SIG-M5 (cell line): ENCODE measurements at regions not wholly inside any gene's neighbourhood (a gene's known extent, or its start where the extent isn't known, plus 50 kb on each side); places are given as distances from the start of the nearest gene placed in this dataset.

Experiments used
- DNase-seq: peaks from one replicate; lab custom pipeline; 2025; lab: John Stamatoyannopoulos, UW

DNA sequence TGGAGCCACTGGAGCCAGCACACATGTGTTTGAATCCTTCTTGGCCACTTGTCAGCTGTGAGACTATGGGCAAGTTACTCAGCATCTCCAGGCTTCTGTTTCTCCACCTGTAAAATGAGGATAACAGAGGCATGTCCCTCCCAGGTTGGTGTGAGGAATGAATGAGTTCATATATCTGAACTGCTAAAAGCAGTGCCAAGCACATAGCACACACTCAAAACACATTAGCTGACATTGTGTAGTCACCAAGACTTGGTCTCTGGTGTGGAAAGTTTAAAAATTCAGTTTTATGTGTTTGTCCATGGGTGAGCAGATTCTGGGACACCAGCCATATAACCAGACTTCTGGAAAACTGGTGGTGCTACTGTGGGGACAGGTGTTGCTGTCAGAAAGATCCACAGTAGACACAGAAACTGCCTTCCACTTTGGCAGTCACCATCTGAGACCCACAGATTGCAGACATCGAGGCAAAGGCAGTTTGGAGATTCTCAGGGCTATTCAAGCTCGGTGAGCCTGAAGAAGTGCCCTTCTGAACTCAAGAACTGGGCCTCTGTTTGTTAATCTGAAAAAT lies 115.8 kb downstream of the MRPL14 start:
- no peak for DNase-seq

- peak; percentile 4 for DNase-seq
Observed at GRCh38 chr6:44010411-44011349, 116.6 kb downstream of the MRPL14 start.

DNA sequence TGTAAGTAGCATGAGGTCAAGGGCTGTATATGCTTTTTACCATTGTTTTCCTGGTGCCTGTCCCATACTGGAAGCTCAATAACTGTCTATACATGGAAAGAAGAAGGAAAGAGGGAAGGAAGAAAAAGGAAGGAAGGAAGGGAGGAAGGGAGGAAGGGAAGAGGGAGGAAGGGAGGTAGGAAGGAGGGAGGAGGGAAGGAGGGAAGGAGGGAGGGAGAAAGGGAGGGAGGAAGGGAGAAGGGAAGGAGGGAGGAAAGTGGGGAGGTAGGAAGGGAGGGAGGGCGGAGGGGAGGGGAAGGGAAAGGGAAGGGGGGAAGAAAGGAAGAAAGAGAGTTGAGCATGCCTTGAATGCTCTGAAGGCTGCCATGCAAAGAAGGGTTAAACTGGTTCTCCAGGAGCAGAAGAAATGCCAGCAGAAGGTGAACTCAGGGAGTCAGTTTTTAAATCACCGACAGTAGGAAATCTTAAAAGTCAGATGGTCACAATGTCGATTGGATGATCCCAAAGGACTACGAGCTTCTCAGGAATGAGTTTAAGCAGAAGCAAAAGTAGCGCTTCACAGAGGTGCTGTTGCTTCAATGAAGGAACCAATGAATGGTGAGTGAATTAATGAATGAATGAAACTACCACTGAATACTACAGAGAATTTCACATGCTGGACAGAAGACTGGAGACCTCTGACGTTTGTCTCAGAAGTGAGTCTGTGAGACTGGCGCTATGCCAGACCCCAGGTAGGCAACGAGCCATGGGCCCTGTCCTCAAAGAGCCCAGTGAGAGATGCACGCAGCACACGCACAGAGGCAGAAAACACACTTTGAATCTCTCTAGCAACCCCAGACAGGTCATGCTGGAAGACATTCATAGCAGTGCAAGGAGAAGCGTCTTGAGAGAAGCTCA lies 117.6 kb downstream of the MRPL14 start:
- no peak for DNase-seq

DNA sequence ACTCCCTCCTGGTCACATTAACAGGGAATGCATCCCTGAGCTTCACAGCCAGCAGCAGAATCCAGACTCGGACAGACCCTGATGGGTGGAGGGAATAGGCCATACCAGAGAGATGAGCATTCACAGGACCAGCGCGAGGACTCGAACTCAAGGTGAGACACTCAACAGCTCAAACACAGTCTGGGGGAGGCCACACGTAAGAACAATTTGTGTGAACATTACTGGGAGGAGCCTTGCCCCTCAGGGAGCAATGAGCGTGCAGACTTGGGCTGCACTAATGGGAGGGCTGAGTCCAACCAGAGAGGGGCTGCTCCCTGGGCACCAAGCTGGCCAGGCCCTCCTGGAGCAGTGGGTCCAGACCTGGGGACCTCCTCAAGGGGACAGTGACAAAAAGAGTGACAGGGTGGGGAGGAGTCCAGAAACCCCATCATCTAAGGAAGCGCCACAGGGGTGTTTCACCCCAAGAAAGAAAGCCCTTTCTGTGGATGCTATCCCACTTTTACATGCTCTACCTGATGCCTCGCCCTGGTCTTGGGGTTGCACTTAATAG lies 118.4 kb downstream of the MRPL14 start:
- DNase-seq = no peak

DNA sequence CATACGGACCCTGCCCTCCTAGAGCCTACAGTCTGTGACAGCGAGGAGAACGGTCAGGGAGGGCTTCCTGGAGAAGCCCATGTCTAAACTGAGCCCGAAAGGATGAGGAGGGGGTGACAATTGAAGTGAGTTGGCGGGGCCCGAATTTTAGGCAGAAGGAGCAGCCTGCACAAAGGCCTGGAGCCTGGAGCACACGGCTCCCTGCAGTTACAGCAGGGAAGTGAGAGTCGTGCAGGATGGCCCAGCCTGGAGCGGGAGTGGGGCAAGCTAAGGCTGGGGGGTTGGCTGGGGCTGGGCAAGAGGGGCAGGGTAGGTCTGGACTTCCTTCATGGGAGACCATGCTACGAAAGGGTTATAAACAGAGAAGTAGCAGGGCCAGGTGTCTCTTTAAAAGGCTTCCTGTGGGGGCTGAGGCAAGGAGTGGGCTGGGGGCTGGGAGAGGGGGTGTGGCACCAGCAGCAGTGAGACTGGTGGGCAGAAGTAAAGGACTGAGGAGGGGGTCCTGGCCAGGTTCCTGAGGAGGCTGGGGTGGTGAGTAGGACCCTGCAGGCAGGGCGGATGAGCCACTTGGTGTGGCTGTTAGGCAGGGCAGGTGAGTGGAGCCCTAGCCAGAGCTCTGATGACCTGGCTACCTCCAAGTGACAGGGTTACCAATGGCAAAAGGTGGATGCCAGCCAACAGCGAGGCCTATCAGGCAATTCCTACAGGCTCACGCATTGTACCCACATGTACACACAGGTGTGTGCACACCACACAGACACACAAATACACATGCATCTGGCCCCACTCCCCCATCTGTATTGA lies 119.2 kb downstream of the MRPL14 start:
- no peak for DNase-seq

- no peak for DNase-seq
Observed at GRCh38 chr6:44006872-44007303, 120.4 kb downstream of the MRPL14 start.

DNA sequence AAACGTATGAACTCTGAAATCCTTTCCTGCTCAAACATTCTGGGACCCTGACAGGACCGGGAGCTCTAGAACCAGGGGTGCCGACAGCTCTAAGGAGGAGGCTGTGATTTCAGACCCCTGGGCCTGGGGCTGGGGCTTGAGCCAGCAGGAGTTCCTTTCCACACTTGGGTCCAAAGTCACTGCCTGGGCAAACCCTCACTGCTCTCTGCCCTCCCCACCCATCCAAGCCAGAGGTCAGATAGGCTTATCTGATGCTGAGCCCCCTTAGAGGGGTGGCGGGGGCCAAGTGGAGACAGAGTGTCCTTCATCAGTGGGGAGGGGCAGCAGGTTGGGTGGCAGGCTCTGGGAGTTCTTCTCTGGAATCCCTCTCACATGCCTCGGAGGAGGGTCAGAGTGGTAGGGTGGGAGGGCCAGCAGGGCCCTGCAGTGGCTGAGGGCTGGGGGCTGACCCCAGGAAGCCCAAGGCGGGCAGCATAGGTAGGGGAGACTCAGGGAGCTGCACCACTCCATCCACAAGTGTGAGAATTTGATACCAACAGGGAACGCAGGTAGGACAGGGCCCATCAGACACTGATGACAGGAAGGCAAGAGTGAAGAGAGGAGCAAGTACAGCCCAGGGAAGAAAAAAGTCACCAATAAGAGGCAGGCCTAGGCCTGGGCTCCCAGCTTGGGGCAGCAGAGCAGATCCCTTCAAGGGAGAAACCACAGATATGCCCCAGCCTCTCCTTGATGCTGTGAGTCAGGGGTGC lies 121.0 kb downstream of the MRPL14 start:
- no peak for DNase-seq

DNA sequence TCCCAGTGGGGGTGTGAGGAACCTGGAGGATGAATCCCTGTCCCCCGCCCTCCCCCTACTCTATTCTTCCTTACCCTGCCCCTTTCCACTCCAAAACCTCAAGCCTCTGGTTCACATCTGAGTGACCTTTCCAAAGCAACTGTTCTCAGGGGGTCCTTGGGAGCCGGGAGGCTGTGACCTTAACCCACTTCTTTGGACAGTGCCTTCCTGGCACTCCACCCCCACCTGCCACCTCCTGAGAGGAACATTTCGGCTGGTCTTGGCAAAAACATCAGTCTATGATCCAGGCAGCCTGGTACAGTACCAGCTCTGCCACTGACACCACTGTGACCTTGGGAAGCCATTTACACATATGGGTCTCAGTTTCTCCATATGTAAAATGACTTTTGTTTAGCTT lies 121.7 kb downstream of the MRPL14 start:
- DNase-seq = no peak

DNA sequence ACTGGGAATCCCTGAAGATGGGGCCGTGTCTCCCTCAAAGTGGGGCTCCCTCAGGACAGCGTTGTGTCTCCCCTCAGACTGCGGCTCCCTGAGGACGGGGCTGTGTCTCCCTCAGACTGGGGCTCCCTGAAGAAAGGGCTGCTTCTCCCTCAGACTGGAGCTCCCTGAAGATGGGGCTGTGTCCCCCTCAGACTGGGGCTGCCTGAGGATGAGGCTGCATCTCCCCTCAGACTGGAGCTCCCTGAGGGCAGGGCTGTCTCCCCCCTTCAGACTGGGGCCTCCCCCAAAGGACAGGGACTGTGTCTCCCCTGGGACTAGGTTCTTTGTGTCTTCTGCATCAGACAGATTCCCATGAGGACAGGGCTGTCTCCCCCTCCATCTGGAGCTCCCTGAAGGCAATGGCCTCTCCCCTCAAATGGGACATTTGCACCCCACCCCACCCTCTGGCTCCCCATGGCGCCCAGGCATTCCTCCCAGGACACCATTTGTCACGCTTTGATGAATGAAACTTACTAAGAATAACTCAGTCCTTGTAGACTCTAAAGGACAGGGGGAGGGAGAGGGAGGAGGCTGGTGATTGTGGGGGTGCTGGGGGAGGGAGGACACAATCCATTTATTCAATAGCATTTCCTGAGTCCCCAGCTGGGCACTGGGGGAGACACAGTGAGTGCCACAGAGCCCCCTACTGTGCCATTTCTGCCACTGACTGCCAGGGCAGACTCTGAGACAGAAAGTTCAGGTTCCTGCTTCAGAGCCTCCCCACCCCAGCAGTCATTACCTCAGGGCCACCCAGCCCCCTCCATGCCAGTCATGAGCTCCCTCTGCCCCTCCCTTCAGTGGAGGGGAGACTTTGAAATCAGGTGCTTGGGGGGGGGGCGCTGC lies 122.4 kb downstream of the MRPL14 start:
- DNase-seq = no peak

- DNase-seq = no peak
Observed at GRCh38 chr6:44004136-44004535, 123.1 kb downstream of the MRPL14 start.

- no peak for DNase-seq
Observed at GRCh38 chr6:44003345-44004061, 123.7 kb downstream of the MRPL14 start.

DNA sequence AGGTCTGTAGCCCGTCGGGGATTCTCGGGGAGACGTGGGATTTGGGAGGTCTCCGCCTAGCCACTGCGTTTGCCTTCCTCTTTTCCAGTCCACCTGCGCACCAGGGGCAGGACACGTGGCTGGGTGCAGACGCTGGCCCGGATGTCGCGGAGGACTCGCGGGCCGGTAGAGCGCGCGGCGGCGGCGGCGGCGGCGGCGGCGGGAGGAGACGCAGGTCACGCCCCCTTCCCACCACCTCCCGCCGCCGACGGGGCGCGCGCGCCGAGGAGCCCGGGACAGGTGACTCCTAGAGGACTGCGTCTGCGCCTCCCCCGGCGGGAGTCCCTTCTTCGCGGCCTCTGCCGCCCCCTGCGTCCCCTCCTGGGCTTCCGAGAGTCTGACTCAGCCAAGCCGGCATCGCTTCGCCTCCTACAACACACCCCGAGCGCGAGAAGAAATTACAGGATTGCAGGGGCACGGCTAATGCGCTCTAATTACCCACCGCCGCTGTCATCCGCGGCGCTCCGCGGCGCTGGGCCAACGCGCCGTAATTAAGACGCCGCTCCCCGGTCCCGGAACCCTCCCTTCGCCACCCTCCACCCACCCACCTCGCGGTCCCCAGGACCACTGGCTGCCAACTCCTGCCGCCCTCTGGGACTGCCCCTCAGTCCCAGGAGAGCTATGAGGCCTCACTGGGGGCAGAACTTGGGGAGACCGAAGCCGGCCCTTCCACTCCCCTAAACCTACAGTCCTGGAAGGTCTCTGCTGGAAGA lies 124.5 kb downstream of the MRPL14 start:
- DNase-seq = no peak

- no peak for DNase-seq
Observed at GRCh38 chr6:44002067-44002592, 125.1 kb downstream of the MRPL14 start.

DNA sequence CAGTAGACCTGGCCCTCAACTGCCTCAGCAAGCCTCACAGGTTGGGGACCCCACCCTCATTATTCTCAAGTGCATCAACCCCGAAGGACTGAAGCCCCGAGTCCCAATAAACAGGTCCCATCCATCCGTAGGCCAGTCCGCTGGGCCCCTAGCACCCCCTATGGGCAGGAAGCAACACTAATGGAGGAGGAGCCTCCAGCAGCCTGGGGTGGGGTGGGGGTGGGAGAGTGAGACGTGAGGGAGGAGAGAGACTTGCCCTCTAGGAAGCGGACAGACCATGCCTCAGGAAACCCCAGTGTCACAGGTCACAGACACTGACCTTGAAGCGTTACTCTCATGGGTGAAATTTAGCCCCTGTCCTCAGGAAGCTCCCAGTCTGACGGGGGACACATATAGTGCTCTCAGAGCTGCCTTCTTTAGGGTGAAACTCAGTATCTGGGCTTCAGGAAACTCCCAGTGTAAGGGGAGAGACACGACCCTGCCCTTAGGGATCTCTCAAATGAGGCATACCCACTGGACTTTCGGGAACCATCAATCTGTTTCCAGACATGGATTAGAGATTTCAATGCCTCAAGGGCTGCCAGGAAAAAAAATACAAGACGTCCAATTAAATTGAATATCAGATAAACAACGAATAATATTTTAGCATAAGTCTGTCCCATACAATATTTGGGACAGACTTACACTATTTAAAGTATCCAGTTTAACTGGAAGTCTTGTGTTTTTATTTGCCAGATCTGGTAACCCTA lies 125.8 kb downstream of the MRPL14 start:
- DNase-seq = no peak

DNA sequence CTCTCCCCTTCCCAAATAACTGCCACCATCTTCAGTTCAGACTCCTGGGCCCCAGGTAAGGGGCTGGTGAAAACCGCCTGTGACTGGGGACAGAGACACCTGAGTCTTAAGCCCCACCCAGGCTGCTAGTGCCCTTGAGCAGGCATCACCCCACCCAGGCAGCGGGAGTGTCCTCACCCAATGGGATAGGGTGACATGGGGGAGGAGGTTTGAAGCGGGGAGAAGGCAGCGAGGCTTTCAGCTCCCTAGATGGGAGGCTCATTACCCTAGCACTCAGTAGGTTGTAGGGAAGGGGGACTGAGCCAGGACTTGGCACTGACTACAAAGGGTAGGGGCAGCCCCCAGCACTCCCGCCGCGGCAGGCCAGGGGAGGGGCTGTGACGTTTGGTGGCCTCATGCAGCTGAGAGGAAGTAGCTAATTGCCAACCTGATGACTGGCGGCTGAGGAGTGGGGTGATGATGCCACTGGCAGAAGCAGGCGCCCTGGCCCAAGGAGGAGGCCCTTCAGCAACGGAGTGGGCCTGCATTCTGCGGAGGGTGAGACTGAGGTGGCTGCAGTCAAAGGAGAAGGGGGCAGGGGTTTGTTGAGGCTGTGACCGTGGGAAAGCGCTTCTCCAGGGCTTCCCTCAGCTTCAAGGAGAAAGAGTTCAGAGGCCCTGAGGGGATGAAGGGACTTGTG lies 126.9 kb downstream of the MRPL14 start:
- no peak for DNase-seq

- no peak for DNase-seq
Observed at GRCh38 chr6:43999628-44000027, 127.6 kb downstream of the MRPL14 start.
